Aorta (tissue), 5 donors: ENCODE measurements at regions not wholly inside any gene's neighbourhood (a gene's known extent, or its start where the extent isn't known, plus 50 kb on each side); places are given as distances from the start of the nearest gene placed in this dataset.
"Not testable (repeated sequence)": the region's sequence is repeated elsewhere in the genome, so short reads cannot be mapped to it uniquely, and the experiment has no call there.

Experiments used
- ATAC-seq: fragments of 200-7000 bp; cut with Tn5 transposase; one replicate; pipeline ENCODE4 v1.9.1; 2022; ENCODE audit warnings: moderate library complexity; ENCODE audit not compliant: low FRiP score
- DNase-seq, 2 donors: peaks; one replicate each; pipeline ENCODE4 v3.0.0-alpha.2; 2020
- H3K27ac ChIP-seq, 2 donors: one replicate each; pipeline ENCODE4 v1.5.1; 2013; ENCODE audit warnings: low read length in 2 of 2, mild to moderate bottlenecking in 2 of 2, moderate library complexity in 2 of 2, control low read depth in 1 of 2, inconsistent platforms in 1 of 2, low read depth in 1 of 2
- H3K27me3 ChIP-seq, 2 donors: one replicate each; pipeline ENCODE4 v1.6.1; 2013; ENCODE audit warnings: control low read depth in 1 of 2, low read length in 1 of 2, mild to moderate bottlenecking in 1 of 2, moderate library complexity in 1 of 2; ENCODE audit not compliant: insufficient read depth in 2 of 2, control insufficient read depth in 1 of 2
- H3K36me3 ChIP-seq, 2 donors: one replicate each; pipeline ENCODE4 v1.6.1; 2013; ENCODE audit warnings: control low read depth in 1 of 2, low read length in 1 of 2, mild to moderate bottlenecking in 1 of 2; ENCODE audit not compliant: insufficient read depth in 2 of 2, control insufficient read depth in 1 of 2
- H3K4me1 ChIP-seq, 2 donors: one replicate each; pipeline ENCODE4 v1.6.1; 2013; ENCODE audit warnings: low read length in 2 of 2, control low read depth in 1 of 2, mild to moderate bottlenecking in 1 of 2, moderate library complexity in 1 of 2; ENCODE audit not compliant: insufficient read depth in 2 of 2, control insufficient read depth in 1 of 2
- H3K4me3 ChIP-seq, 2 donors: one replicate each; pipeline ENCODE4 v1.5.1; 2013; ENCODE audit warnings: low read length in 2 of 2, control low read depth in 1 of 2, mild to moderate bottlenecking in 1 of 2
- H3K9me3 ChIP-seq: one replicate; pipeline ENCODE4 v1.6.1; 2013; ENCODE audit warnings: mild to moderate bottlenecking, low read length; ENCODE audit not compliant: control insufficient read depth
- WGBS, 2 donors: extraction: QIAGEN DNeasy Blood & Tissue Kit; methylation state at CpG; one replicate each; pipeline ENCODE4 v1.1.7; 2013; 5-methylcytosine and 5-hydroxymethylcytosine counted together
- intact Hi-C, 2 donors: fragments of 100-400 bp; cut with DNase I; formaldehyde crosslinking; loops; one replicate each; pipeline versions ENCODE4 v1.14.2 to v1.15.0; 2022
- donor health status: healthy with polysubstance abuse.
- donor health status: Bipolar disorder and iron deficiency.
- donor health status: DM: no; HTN: no; CAD: no.
- donor health status: DM: no; HTN: no; CAD: no.
- donor health status: DM: yes; HTN: yes; CAD: no.

DNA sequence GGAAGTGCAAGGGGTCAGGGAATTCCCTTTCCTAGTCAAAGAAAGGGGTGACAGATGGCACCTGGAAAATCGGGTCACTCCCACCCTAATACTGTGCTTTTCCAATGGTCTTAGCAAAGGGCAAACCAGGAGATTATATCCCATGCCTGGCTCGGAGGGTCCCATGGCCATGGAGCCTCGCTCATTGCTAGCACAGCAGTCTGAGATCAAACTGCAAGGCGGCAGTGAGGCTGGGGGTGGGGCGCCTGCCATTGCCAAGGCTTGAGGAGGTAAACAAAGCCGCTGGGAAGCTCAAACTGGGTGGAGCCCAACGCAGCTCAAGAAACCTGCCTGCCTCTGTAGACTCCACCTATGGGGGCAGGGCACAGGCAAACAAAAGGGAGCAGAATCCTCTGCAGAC, 714.4 kb upstream of the MGAT4C start:
- ATAC-seq, intact Hi-C loops: not testable (repeated sequence)
- 94 to 96% methylated on average over 7 of the region's 7 CpGs for WGBS, 2 donors

DNA sequence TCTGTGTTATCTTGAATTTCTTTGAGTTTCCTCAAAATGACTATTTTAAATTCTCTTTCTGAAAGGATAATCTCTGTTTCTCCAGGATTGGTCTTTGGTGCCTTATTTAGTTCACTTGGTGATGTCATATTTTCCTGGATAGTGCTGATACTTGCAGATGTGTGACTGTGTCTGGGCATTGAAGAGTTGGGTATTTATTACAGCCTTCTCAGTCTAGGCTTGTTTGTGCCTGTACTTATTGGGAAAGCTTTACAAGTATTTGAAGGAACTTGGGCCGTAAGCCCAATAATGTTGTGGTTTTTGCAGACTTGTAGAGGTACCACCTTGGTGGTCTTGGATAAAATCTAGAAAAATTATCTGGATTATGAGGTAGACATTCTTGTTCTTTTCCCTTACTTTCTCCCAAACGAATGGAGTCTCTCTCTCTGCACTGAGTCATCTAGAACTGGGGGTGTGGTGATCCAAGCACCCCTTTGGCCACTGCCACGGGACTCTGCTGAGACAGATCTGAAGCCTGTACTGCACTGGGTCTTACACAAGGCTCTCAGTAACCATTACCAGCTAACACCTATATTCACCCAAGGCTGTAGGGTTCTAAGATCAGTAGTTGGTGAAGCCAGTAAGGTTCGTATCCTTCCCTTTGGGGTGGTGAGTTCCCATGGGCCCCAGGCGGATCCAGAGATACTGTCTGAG, 703.7 kb upstream of the MGAT4C start:
- WGBS, 2 donors, result 64 to 69% methylated on average over 5 of the region's 5 CpGs
- no peaks in the 10 kb centered on the region for H3K9me3 ChIP-seq
- ATAC-seq (no peak), DNase-seq (no peak)
- no peak overlapping the region for H3K27ac ChIP-seq
- intact Hi-C loops, result no loop called here
- H3K4me1 ChIP-seq, result no peaks in the 10 kb centered on the region
- no peaks in the 10 kb centered on the region for H3K36me3 ChIP-seq
- H3K4me3 ChIP-seq, result no peak overlapping the region
- H3K27me3 ChIP-seq, result no peaks in the 10 kb centered on the region

More for the DNA sequence above, 714.4 kb upstream of the MGAT4C start:
- not testable (repeated sequence) for H3K4me3 ChIP-seq, H3K4me1 ChIP-seq, H3K27ac ChIP-seq, H3K27me3 ChIP-seq, DNase-seq, H3K36me3 ChIP-seq, H3K9me3 ChIP-seq

DNA sequence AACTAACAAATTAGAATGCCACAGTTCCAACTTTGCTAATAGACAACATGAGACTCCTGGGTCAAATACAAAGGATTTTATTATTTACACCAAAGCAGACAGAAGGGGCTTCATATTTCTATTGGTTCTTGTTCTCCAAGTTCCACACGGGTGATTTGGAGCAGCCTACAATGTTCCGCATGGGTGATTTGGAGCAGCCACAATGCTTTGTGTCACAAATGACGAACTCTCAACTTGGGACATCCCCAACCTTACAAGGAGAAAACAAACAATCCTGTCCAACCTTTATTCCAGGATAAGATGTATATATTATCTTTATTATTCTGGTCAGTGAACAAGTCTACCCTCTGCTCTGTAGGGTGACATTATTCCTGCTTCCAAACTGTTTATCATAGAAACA, 694.3 kb upstream of the MGAT4C start:
- no peaks in the 10 kb centered on the region for H3K27me3 ChIP-seq
- DNase-seq (no peak), ATAC-seq (no peak)
- no peak overlapping the region for H3K27ac ChIP-seq
- no peak overlapping the region for H3K4me3 ChIP-seq
- intact Hi-C loops, result no loop called here
- WGBS, 2 donors, result 81 to 87% methylated on average over 3 of the region's 3 CpGs
- H3K4me1 ChIP-seq, result no peaks in the 10 kb centered on the region
- no peaks in the 10 kb centered on the region for H3K36me3 ChIP-seq
- no peaks in the 10 kb centered on the region for H3K9me3 ChIP-seq

DNA sequence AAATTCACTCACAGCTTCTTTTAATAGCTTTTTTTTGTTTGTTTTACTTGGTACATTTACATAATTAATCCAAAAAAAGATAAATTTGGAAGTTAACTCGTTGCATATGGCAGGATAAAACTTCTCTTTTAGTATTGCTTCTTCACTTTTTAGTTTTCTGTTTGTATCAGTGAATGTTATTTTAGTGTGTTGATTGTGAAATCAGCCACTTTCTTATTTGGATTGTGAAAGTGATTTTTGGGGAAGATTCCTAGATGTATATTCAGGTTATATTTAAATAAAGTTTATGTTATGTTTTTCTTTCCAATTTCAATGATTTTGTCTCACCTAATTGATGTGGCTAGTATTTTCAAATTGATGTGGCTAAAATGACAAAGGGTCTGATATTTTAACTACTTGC, 693.9 kb upstream of the MGAT4C start:
- no peaks in the 10 kb centered on the region for H3K9me3 ChIP-seq
- no peak overlapping the region for H3K27ac ChIP-seq
- intact Hi-C loops, result no loop called here
- no peak for ATAC-seq
- 11 to 13% methylated on average over 1 of the region's 1 CpG for WGBS, 2 donors
- H3K36me3 ChIP-seq, result no peaks in the 10 kb centered on the region
- no peak for DNase-seq
- H3K4me1 ChIP-seq, result no peaks in the 10 kb centered on the region
- no peaks in the 10 kb centered on the region for H3K27me3 ChIP-seq
- H3K4me3 ChIP-seq, result no peak overlapping the region

DNA sequence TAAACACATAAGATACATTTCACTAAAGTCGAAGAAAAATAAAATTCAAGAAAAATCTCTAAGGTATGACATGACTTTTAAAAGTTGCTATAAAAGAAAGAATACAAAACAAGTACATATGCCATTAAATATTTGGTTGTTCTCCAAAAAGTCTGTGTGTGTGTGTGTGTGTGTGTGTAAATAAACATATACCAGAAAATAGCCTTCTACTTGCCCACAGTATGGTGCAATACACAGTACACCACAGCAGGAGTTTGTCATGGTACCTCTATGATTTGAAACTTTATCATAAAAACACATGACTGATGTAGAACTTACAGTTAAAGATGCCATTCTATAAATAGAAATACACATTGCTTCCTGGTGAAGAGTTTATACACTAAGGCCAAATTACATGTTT, 692.7 kb upstream of the MGAT4C start:
- H3K9me3 ChIP-seq, result no peaks in the 10 kb centered on the region
- H3K27me3 ChIP-seq, result no peaks in the 10 kb centered on the region
- ATAC-seq (no peak), DNase-seq (no peak)
- no peaks in the 10 kb centered on the region for H3K4me1 ChIP-seq
- H3K4me3 ChIP-seq, result no peak overlapping the region
- intact Hi-C loops, result no loop called here
- 81 to 89% methylated on average over 1 of the region's 1 CpG for WGBS, 2 donors
- no peak overlapping the region for H3K27ac ChIP-seq
- H3K36me3 ChIP-seq, result no peaks in the 10 kb centered on the region

DNA sequence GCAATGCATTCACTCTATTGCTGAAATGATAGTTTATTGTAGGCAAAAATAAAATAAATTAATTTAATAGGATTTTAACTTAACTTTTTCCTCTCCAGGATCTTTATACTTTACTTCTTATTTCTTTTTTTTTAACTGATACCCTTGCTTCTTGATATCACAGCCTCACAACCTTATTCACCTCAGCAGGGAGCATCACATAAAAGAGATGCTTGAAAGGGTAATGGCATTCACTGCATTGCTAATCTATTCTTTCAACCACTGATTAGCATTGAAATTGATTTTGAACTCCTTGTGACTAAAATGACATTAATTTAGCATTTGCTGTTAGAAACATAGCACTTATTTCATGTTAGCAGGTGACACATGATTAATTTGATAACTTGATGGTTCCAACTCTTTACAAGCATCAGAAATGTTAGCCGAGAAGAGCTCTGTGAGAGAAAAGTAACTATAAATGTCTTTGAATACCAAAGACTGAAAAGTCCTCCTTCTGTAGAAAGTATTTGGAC, 689.5 kb upstream of the MGAT4C start:
- Histone ChIP-seq H3K27me3 (no peaks in the 10 kb centered on the region), H3K27ac (no peak overlapping the region), H3K4me1 (no peaks in the 10 kb centered on the region), H3K9me3 (no peaks in the 10 kb centered on the region), H3K4me3 (no peak overlapping the region), H3K36me3 (no peaks in the 10 kb centered on the region)
- WGBS, 2 donors, result 84 to 86% methylated on average over 1 of the region's 1 CpG
- ATAC-seq (no peak), DNase-seq (no peak)
- intact Hi-C loops, result no loop called here

DNA sequence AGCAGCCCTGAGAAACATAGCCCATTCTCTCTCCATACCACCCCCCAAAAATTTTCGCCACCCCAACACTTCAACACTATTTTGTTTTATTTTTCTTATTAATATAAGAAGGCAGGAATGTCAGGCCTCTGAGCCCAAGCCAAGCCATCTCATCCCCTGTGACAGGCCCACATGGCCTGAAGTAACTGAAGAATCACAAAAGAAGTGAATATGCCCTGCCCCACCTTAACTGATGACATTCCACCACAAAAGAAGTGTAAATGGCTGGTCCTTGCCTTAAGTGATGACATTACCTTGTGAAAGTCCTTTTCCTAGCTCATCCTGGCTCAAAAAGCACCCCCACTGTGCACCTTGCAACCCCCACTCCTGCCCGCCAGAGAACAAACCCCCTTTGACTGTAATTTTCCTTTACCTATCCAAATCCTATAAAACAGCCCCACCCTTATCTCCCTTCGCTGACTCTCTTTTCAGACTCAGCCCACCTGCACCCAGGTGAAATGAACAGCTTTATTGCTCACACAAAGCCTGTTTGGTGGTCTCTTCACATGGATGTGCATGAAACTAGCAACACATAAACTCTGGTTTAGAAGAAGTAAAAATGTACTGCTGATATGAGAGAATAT, 688.1 kb upstream of the MGAT4C start:
- not testable (repeated sequence) for ATAC-seq, DNase-seq
- WGBS, 2 donors, result 88 to 97% methylated on average over 3 of the region's 3 CpGs

DNA sequence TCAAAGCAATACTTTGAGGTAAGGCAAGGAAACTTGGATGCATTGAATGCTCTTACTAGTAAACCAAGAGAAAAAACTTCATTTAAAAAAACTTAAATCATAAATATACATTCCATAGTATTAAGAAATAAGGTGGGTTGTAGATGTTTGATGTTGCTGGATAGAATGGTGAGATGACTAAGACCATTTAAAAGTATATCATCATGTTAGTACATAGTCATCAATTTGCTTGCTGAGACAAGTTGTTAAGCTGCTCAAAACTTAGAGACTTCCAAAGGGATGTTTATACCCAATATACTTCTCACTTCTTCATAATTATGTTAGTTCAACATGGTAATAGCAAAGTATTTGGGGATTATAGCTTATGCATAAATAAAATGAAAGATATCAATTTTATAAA, 675.5 kb upstream of the MGAT4C start:
- Histone ChIP-seq H3K4me3 (no peak overlapping the region), H3K27ac (no peak overlapping the region), H3K9me3 (no peaks in the 10 kb centered on the region), H3K27me3 (no peaks in the 10 kb centered on the region), H3K4me1 (no peaks in the 10 kb centered on the region), H3K36me3 (no peaks in the 10 kb centered on the region)
- DNase-seq, result no peak
- no peak for ATAC-seq
- intact Hi-C loops, result no loop called here

More for the DNA sequence above, 688.1 kb upstream of the MGAT4C start:
- H3K27me3 ChIP-seq, intact Hi-C loops, H3K4me3 ChIP-seq, H3K27ac ChIP-seq, H3K36me3 ChIP-seq, H3K9me3 ChIP-seq, H3K4me1 ChIP-seq: not testable (repeated sequence)

DNA sequence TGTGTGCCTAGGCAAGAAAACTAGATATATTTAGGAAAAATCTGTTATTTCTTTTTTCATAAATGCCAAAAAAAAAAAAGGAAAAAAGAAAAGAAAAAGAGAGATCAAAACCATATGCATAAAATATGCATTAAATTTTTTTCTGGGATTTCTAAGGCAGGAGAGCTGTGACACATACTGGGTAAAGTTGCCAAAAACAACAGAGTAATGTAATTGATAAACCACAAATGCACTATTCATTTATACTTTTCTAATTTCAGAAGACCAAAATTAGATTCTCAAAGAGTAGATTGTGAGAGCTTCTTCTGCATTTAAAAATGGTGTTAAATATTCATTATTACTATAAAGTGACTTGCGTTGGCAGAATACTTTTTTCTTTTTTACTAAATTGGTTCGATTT, 673.8 kb upstream of the MGAT4C start:
- ATAC-seq (no peak), DNase-seq (no peak)
- intact Hi-C loops, result no loop called here
- no peak overlapping the region for H3K27ac ChIP-seq
- no peaks in the 10 kb centered on the region for H3K36me3 ChIP-seq
- no peak overlapping the region for H3K4me3 ChIP-seq
- H3K27me3 ChIP-seq, result no peaks in the 10 kb centered on the region
- 93 to 95% methylated on average over 2 of the region's 2 CpGs for WGBS, 2 donors
- no peaks in the 10 kb centered on the region for H3K4me1 ChIP-seq
- no peaks in the 10 kb centered on the region for H3K9me3 ChIP-seq
